Gastroesophageal sphincter (tissue), 4 donors: ENCODE measurements at regions not wholly inside any gene's neighbourhood (a gene's known extent, or its start where the extent isn't known, plus 50 kb on each side); places are given as distances from the start of the nearest gene placed in this dataset.

Experiments
- ATAC-seq: fragments of 150-250 bp; one replicate; pipeline ENCODE4 v1.9.1; 2016; ENCODE audit warnings: mild to moderate bottlenecking, moderate library complexity
- H3K27ac ChIP-seq, 4 donors: fragments of 200-600 bp; sonication (generic) in 3 of 4; 1 replicate in 3 of 4; 2 replicates in 1 of 4; pipeline ENCODE4 v1.5.1; 2016 to 2019
- H3K27me3 ChIP-seq: fragments of 200-600 bp; sonication (generic); one replicate; pipeline ENCODE4 v1.5.1; 2019
- H3K36me3 ChIP-seq, 2 donors: fragments of 200-600 bp; sonication (generic); one replicate each; pipeline ENCODE4 v1.5.1; 2019; ENCODE audit warnings: control low read depth in 1 of 2
- H3K4me1 ChIP-seq, 3 donors: fragments of 200-600 bp; sonication (generic); 1 replicate in 2 of 3; 2 replicates in 1 of 3; pipeline ENCODE4 v1.5.1; 2016 to 2019; ENCODE audit warnings: control low read depth in 2 of 3
- H3K4me3 ChIP-seq, 2 donors: fragments of 200-600 bp; sonication (generic); one replicate each; pipeline ENCODE4 v1.5.1; 2019; ENCODE audit warnings: mild to moderate bottlenecking in 1 of 2, moderate library complexity in 1 of 2
- H3K9me3 ChIP-seq, 3 donors: fragments of 200-600 bp; sonication (generic); one replicate each; pipeline ENCODE4 v1.5.1; 2017 to 2019; ENCODE audit warnings: control low read depth in 2 of 3
- EP300 ChIP-seq: sonication (generic); formaldehyde crosslinking; IDR thresholded peaks from one replicate; pipeline ENCODE4 v1.6.1; 2017; ENCODE audit warnings: antibody characterized with exemption, mild to moderate bottlenecking
- POLR2A ChIP-seq, 2 donors: fragments of 450-650 bp; IDR thresholded peaks; one replicate each; pipeline ENCODE4 v1.6.1; 2017; ENCODE audit warnings: antibody characterized with exemption in 2 of 2, mild to moderate bottlenecking in 2 of 2, moderate library complexity in 1 of 2
- POLR2AphosphoS5 ChIP-seq: sonication (generic); formaldehyde crosslinking; IDR thresholded peaks from one replicate; pipeline ENCODE4 v1.6.1; 2017; ENCODE audit warnings: antibody characterized with exemption
- WGBS, 2 donors: methylation state at CpG; one replicate each; pipeline ENCODE4 v1.1.5; 2018; ENCODE audit warnings: low coverage in 1 of 2; 5-methylcytosine and 5-hydroxymethylcytosine counted together
- TF ChIP-seq, protein P1 (sequence below), 4 experiments: fragments of 200-600 bp in 2 of 4; fragments of 450-650 bp in 2 of 4; sonication (generic) in 1 of 4; IDR thresholded peaks; one replicate each; pipeline ENCODE4 v1.5.1; 2017 to 2019; ENCODE audit warnings: antibody characterized with exemption in 4 of 4, mild to moderate bottlenecking in 2 of 4, moderate library complexity in 2 of 4

- H3K4me1 ChIP-seq = no peaks in the 10 kb centered on the region
- ATAC-seq = no peak
- no peaks in the 10 kb centered on the region for H3K9me3 ChIP-seq
- WGBS, 2 donors = 76 to 88% methylated on average over 4 to 14 of the region's 14 CpGs
- no peak for TF ChIP-seq EP300
- no peak for TF ChIP-seq POLR2A (IDR thresholded peaks at IDR 0.05)
- TF ChIP-seq, protein P1, sequence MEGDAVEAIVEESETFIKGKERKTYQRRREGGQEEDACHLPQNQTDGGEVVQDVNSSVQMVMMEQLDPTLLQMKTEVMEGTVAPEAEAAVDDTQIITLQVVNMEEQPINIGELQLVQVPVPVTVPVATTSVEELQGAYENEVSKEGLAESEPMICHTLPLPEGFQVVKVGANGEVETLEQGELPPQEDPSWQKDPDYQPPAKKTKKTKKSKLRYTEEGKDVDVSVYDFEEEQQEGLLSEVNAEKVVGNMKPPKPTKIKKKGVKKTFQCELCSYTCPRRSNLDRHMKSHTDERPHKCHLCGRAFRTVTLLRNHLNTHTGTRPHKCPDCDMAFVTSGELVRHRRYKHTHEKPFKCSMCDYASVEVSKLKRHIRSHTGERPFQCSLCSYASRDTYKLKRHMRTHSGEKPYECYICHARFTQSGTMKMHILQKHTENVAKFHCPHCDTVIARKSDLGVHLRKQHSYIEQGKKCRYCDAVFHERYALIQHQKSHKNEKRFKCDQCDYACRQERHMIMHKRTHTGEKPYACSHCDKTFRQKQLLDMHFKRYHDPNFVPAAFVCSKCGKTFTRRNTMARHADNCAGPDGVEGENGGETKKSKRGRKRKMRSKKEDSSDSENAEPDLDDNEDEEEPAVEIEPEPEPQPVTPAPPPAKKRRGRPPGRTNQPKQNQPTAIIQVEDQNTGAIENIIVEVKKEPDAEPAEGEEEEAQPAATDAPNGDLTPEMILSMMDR (IDR thresholded peaks at IDR 0.05) = no peak
- TF ChIP-seq POLR2AphosphoS5 = no peak
- peaks cover 3% of the 10 kb centered on the region for H3K27me3 ChIP-seq
- H3K27ac ChIP-seq = no peak overlapping the region
- no peak overlapping the region for H3K4me3 ChIP-seq
- no peaks in the 10 kb centered on the region for H3K36me3 ChIP-seq
Measured at GRCh38 chr2:104501929-104502328, 352.0 kb upstream of the POU3F3 start.

DNA sequence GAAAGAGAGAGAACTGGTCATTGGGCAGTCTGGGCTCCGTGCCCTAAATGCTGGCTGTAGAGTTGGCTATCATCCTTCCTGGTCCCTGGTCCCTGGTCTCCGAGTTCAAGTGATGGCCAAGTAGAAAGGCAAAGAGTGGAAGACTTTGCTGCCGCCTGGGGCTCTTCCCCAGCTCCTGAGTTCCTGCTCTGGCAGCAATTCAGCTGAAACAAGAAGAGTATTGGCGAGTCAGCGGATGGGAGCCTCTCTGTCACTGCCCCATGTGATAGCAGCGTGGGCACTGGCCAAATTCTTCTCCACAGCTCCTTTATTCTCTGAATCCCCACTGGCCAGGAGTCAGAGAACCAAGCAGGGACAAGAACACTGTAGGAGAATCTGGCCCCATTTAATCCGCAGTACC, 351.0 kb upstream of the POU3F3 start:
- Histone ChIP-seq H3K36me3 (no peaks in the 10 kb centered on the region), H3K27ac (no peak overlapping the region), H3K4me1 (no peaks in the 10 kb centered on the region), H3K9me3 (no peaks in the 10 kb centered on the region), H3K27me3 (peaks cover 3% of the 10 kb centered on the region), H3K4me3 (no peak overlapping the region)
- no peak for TF ChIP-seq POLR2A (IDR thresholded peaks at IDR 0.05)
- no peak for TF ChIP-seq EP300
- no peak for TF ChIP-seq POLR2AphosphoS5
- TF ChIP-seq, protein P1 (IDR thresholded peaks at IDR 0.05) = no peak
- no peak for ATAC-seq
- WGBS, 2 donors = 55 to 70% methylated on average over 3 to 4 of the region's 7 CpGs

DNA sequence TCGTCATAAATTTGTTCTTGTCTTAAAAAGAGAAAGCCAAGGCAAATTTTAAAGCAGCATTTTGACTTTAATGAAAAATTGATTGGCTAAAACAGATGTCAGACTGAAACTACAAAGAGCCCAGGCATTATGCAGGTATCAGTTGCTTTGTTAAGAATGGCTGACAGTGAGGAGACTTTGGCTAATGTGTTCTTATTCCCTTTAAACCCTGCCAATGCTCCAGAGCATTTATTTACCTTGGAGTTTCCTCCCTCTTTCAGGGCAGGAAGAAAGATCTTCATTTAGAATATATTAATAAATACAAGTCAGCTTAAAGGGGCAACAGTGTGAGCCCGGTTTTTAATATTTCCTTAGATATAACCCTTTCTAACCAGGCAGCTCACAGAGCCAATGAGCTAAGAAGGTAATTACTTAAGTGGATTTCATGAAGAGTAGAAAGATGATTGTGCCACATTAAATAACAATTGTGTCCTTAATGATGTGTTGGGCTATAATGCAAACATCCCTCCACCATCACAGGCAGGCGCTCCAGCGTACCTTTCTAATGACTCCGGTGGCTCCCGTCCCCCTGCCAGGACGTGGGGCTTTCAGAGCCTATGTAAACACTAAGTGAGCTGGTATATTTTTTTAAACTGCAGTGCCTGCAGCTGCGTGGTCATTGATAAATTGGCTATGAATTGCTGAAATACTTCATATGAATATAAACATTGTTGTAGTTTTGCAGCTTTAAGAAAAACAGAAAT, 349.4 kb upstream of the POU3F3 start:
- Histone ChIP-seq H3K36me3 (no peaks in the 10 kb centered on the region), H3K4me3 (no peak overlapping the region), H3K27ac (no peak overlapping the region), H3K9me3 (no peaks in the 10 kb centered on the region), H3K4me1 (no peaks in the 10 kb centered on the region), H3K27me3 (no peaks in the 10 kb centered on the region)
- TF ChIP-seq EP300 (no peak), POLR2A (IDR thresholded peaks at IDR 0.05) (no peak), POLR2AphosphoS5 (no peak)
- TF ChIP-seq, protein P1 (IDR thresholded peaks at IDR 0.05) = no peak
- 7 to 13% methylated on average over 8 of the region's 8 CpGs for WGBS, 2 donors
- ATAC-seq = no peak

- Histone ChIP-seq H3K4me3 (no peak overlapping the region), H3K36me3 (no peaks in the 10 kb centered on the region), H3K4me1 (no peaks in the 10 kb centered on the region), H3K27me3 (no peaks in the 10 kb centered on the region), H3K9me3 (peaks cover 0 to 10% (median 0%) of the 10 kb centered on the region in 3 donors), H3K27ac (no peak overlapping the region)
- TF ChIP-seq POLR2A (IDR thresholded peaks at IDR 0.05) (no peak), POLR2AphosphoS5 (no peak), EP300 (no peak)
- TF ChIP-seq, protein P1 (IDR thresholded peaks at IDR 0.05) = no peak
- ATAC-seq = no peak
- WGBS, 2 donors = 62 to 84% methylated on average over 6 of the region's 6 CpGs
Measured at GRCh38 chr2:104518256-104518655, 335.7 kb upstream of the POU3F3 start.

GRCh38 chr2:104521247-104521646, 332.7 kb upstream of the POU3F3 start:
- Histone ChIP-seq H3K4me3 (no peak overlapping the region), H3K27ac (no peak overlapping the region), H3K9me3 (peaks cover 0 to 10% (median 0%) of the 10 kb centered on the region in 3 donors), H3K27me3 (no peaks in the 10 kb centered on the region), H3K36me3 (no peaks in the 10 kb centered on the region), H3K4me1 (no peaks in the 10 kb centered on the region)
- no peak for ATAC-seq
- TF ChIP-seq POLR2AphosphoS5 (no peak), EP300 (no peak), POLR2A (IDR thresholded peaks at IDR 0.05) (no peak)
- TF ChIP-seq, protein P1 (IDR thresholded peaks at IDR 0.05) = no peak
- WGBS, 2 donors = 50 to 53% methylated on average over 5 of the region's 5 CpGs
